ENCODE measurements at regions not wholly inside any gene's neighbourhood (a gene's known extent, or its start where the extent isn't known, plus 50 kb on each side); places are given as distances from the start of the nearest gene placed in this dataset.

DNA sequence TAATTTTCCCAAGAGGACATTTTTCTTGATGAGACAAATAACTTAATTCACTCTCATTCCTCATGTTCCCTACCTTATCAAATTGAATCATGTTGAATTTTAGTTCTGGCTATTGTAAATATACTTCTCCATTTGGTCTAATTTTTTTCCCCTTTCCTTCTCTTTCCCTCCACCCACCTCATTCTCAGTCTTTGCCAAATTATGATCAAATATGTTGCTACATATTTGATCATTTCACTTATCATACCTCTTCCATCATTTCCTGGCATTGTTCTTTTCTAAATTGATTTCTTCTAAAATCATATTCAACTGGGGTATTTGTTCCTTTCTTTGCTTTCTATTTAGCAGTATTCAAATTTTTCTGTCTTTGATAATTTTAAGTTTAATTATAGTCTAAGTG, 52.3 kb downstream of the HDGFL1 start:
- intact Hi-C loops (cut with micrococcal nuclease) = no loop called here
- DNase-seq (ENCODE audit: low spot score) = no peak
- Mint-ChIP-seq H3K27me3 (ENCODE audit: insufficient read depth) (no peaks in the 10 kb centered on the region), H3K36me3 (ENCODE audit: low read depth) (no peaks in the 10 kb centered on the region), H3K9me3 (no peaks in the 10 kb centered on the region), H3K4me3 (no peak overlapping the region), H3K4me1 (ENCODE audit: low read depth) (no peaks in the 10 kb centered on the region), H3K27ac (no peak overlapping the region)

DNA sequence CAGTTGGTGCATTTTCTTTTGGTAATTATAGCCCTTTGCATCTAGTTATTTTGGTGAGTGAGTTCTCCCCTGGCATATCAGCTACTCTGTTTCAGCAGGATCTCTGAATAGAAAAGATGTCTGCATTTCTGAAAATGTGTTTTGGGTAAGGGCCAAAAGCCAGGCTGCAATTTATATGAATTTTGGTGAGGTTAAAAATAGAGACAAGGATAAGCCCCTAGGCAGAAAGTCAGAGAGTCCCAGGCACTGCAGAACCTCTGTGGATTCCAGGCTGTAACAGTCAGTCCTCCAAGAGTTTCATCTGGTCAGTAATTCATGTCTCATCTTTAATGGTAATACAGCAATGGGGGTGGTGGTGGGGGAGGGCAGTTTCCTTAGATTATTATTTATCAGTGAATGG, 53.0 kb downstream of the HDGFL1 start:
- H3K27ac Mint-ChIP-seq = no peak overlapping the region
- no peak for DNase-seq (ENCODE audit: low spot score)
- no peaks in the 10 kb centered on the region for H3K27me3 Mint-ChIP-seq (ENCODE audit: insufficient read depth)
- no peaks in the 10 kb centered on the region for H3K4me1 Mint-ChIP-seq (ENCODE audit: low read depth)
- H3K4me3 Mint-ChIP-seq = no peak overlapping the region
- no peaks in the 10 kb centered on the region for H3K9me3 Mint-ChIP-seq
- intact Hi-C loops (cut with micrococcal nuclease) = no loop called here
- no peaks in the 10 kb centered on the region for H3K36me3 Mint-ChIP-seq (ENCODE audit: low read depth)

- Mint-ChIP-seq H3K27ac (no peak overlapping the region), H3K27me3 (ENCODE audit: insufficient read depth) (no peaks in the 10 kb centered on the region), H3K36me3 (ENCODE audit: low read depth) (no peaks in the 10 kb centered on the region), H3K4me1 (ENCODE audit: low read depth) (no peaks in the 10 kb centered on the region), H3K4me3 (no peak overlapping the region), H3K9me3 (no peaks in the 10 kb centered on the region)
- intact Hi-C loops (cut with micrococcal nuclease) = no loop called here
- DNase-seq (ENCODE audit: low spot score) = no peak
Observed at GRCh38 chr6:22622813-22623212, 53.4 kb downstream of the HDGFL1 start.

DNA sequence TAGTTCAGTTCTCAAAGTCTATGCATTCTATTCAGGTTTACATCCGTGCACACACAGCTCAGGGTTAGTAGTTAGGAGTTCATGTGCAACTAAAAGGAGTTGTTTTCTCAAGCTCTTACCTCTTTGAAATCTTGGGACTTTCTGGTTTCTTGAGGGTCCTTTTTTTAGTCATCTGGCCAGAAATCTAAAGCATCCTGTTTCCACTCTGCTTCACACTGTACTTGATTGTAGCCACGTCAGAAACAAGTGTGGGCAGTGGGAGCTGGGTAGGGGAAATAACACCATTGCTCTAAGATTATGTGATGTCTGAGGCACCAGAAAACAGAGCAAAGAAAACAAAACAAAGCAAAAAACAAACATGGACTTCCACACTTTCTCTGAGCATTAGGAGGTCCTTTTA, 58.3 kb downstream of the HDGFL1 start:
- Mint-ChIP-seq H3K27ac (no peak overlapping the region), H3K9me3 (peaks cover 11% of the 10 kb centered on the region)
- intact Hi-C loops (cut with micrococcal nuclease) = no loop called here

DNA sequence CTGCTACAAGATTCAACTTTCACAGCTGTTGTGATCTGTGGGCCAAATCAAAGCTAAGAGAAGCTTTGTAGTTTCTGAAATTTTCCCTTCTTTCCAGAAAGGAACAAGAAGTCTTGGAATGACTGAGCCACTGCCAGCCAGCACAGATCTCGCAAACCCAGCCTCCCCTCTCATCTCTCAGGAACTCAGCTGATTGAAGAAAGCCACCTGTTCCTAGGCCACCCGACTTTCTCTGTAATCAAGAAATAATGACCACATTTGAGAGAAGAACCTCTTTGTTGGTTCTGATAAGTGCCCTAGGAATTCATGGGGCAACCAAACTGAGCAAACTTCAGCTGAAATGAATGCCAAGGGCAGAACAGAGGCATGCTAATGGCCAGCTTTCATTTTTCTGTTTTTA, 61.7 kb downstream of the HDGFL1 start:
- no peak for DNase-seq (ENCODE audit: low spot score)
- Mint-ChIP-seq H3K9me3 (peaks cover 11% of the 10 kb centered on the region), H3K27me3 (ENCODE audit: insufficient read depth) (no peaks in the 10 kb centered on the region), H3K4me1 (ENCODE audit: low read depth) (no peaks in the 10 kb centered on the region), H3K4me3 (no peak overlapping the region), H3K36me3 (ENCODE audit: low read depth) (no peaks in the 10 kb centered on the region), H3K27ac (no peak overlapping the region)
- intact Hi-C loops (cut with micrococcal nuclease) = no loop called here

More for the DNA sequence above, 58.3 kb downstream of the HDGFL1 start:
- H3K27me3 Mint-ChIP-seq (ENCODE audit: insufficient read depth) = no peaks in the 10 kb centered on the region
- DNase-seq (ENCODE audit: low spot score) = no peak
- no peaks in the 10 kb centered on the region for H3K36me3 Mint-ChIP-seq (ENCODE audit: low read depth)
- no peak overlapping the region for H3K4me3 Mint-ChIP-seq
- H3K4me1 Mint-ChIP-seq (ENCODE audit: low read depth) = no peaks in the 10 kb centered on the region

GRCh38 chr6:22632581-22633145, 63.3 kb downstream of the HDGFL1 start:
- DNase-seq (ENCODE audit: low spot score) = no peak
- intact Hi-C loops (cut with micrococcal nuclease) = no loop called here
- H3K9me3 Mint-ChIP-seq = peaks cover 11% of the 10 kb centered on the region
- H3K4me1 Mint-ChIP-seq (ENCODE audit: low read depth) = no peaks in the 10 kb centered on the region
- H3K27ac Mint-ChIP-seq = no peak overlapping the region
- no peaks in the 10 kb centered on the region for H3K27me3 Mint-ChIP-seq (ENCODE audit: insufficient read depth)
- H3K36me3 Mint-ChIP-seq (ENCODE audit: low read depth) = no peaks in the 10 kb centered on the region
- H3K4me3 Mint-ChIP-seq = no peak overlapping the region

GRCh38 chr6:22636452-22636851, 67.1 kb downstream of the HDGFL1 start:
- no peaks in the 10 kb centered on the region for H3K27me3 Mint-ChIP-seq (ENCODE audit: insufficient read depth)
- no peaks in the 10 kb centered on the region for H3K4me1 Mint-ChIP-seq (ENCODE audit: low read depth)

GRCh38 chr6:22637782-22638181, 68.4 kb downstream of the HDGFL1 start:
- no peak overlapping the region for H3K27ac Mint-ChIP-seq

More at GRCh38 chr6:22636452-22636851, 67.1 kb downstream of the HDGFL1 start:
- Mint-ChIP-seq H3K9me3 (no peaks in the 10 kb centered on the region), H3K4me3 (no peak overlapping the region), H3K36me3 (ENCODE audit: low read depth) (no peaks in the 10 kb centered on the region), H3K27ac (no peak overlapping the region)
- DNase-seq (ENCODE audit: low spot score) = no peak
- intact Hi-C loops (cut with micrococcal nuclease) = no loop called here

DNA sequence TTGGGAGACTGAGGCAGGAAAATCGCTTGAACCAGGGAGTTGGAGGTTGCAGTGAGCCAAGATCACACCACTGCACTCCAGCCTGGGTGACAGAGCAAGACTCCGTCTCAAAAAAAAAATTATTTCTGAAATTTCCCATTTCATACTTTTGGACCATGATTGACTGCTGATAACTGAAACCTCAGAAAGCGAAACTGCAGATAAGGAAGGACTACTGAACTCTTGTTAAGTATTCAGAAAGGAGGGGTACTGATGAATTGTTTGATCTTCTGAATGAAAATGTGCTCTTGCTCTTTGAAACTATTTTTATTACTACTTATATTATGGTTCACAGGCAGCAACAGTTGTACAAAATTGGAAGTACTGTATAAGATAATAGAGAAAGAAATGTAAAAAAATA, 69.0 kb downstream of the HDGFL1 start:
- no peaks in the 10 kb centered on the region for H3K9me3 Mint-ChIP-seq
- no peaks in the 10 kb centered on the region for H3K36me3 Mint-ChIP-seq (ENCODE audit: low read depth)
- intact Hi-C loops (cut with micrococcal nuclease) = no loop called here
- H3K4me1 Mint-ChIP-seq (ENCODE audit: low read depth) = no peaks in the 10 kb centered on the region
- no peak overlapping the region for H3K4me3 Mint-ChIP-seq
- no peaks in the 10 kb centered on the region for H3K27me3 Mint-ChIP-seq (ENCODE audit: insufficient read depth)
- no peak for DNase-seq (ENCODE audit: low spot score)
- no peak overlapping the region for H3K27ac Mint-ChIP-seq

More at GRCh38 chr6:22637782-22638181, 68.4 kb downstream of the HDGFL1 start:
- no peak for DNase-seq (ENCODE audit: low spot score)
- Mint-ChIP-seq H3K9me3 (no peaks in the 10 kb centered on the region), H3K4me3 (no peak overlapping the region), H3K27me3 (ENCODE audit: insufficient read depth) (no peaks in the 10 kb centered on the region), H3K4me1 (ENCODE audit: low read depth) (no peaks in the 10 kb centered on the region), H3K36me3 (ENCODE audit: low read depth) (no peaks in the 10 kb centered on the region)
- intact Hi-C loops (cut with micrococcal nuclease) = no loop called here

DNA sequence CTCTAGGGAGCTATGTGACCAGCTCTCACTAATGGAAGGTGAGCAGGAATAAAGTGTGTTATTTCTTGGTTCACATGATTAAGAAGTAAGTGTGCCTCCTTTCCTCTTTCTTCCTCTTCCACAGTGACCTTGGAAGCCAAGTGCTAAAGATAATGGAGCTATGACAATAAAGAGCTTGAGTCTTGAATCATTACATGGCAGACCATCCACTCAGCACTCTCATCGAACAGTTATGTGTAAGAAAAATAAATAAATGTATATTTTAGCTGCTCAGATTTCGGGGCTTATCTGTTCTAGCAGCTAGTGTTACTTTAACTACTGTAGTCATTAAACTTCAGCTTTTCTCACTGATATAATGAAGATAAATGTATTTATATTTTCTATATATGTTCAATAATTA, 72.9 kb downstream of the HDGFL1 start:
- no peaks in the 10 kb centered on the region for H3K4me1 Mint-ChIP-seq (ENCODE audit: low read depth)
- no peak overlapping the region for H3K4me3 Mint-ChIP-seq
- no peak overlapping the region for H3K27ac Mint-ChIP-seq
- intact Hi-C loops (cut with micrococcal nuclease) = no loop called here
- DNase-seq (ENCODE audit: low spot score) = no peak
- no peaks in the 10 kb centered on the region for H3K36me3 Mint-ChIP-seq (ENCODE audit: low read depth)
- H3K9me3 Mint-ChIP-seq = peaks cover 3% of the 10 kb centered on the region
- no peaks in the 10 kb centered on the region for H3K27me3 Mint-ChIP-seq (ENCODE audit: insufficient read depth)

DNA sequence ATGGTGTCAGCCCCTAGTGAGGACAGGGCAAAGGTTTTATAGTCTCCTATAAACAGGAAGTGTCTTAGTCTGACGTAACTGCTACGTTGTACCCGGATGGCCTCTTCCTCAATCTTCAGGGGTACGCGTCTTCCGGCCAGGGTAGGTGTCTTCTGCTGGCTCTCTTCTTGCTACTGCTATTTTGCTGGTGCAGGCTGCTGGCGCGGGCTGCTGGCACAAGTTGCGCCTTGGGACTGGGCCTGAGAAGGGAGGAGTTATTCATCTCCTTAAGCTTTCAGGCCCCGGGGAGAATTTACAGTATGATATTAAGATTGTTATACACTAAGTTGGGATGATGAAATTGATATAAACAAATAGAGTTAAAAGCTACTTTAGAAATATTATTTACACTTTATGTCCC, 74.4 kb downstream of the HDGFL1 start:
- peaks cover 3% of the 10 kb centered on the region for H3K9me3 Mint-ChIP-seq
- no peaks in the 10 kb centered on the region for H3K36me3 Mint-ChIP-seq (ENCODE audit: low read depth)
- intact Hi-C loops (cut with micrococcal nuclease) = no loop called here
- H3K4me1 Mint-ChIP-seq (ENCODE audit: low read depth) = no peaks in the 10 kb centered on the region
- DNase-seq (ENCODE audit: low spot score) = no peak
- no peak overlapping the region for H3K27ac Mint-ChIP-seq
- H3K27me3 Mint-ChIP-seq (ENCODE audit: insufficient read depth) = no peaks in the 10 kb centered on the region
- no peak overlapping the region for H3K4me3 Mint-ChIP-seq

DNA sequence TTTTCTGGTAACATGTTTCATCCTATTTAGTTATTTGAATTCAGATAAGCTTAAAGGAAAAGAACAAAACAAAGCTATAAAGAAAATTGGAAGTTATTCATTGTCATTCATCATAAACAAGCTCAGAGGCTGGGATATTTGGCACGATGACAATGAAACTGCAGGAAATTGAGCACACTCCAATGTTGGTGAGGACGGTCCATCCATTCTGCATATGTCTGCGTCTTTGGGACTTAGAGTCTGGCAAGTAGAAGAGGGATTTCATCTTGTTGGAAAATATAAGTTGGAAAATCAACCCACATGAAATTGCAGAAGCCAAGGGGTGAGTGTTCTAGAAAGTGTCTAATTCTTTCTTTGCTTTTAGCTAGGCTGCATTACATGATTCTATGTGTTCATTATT, 78.4 kb downstream of the HDGFL1 start:
- no peak for DNase-seq (ENCODE audit: low spot score)
- intact Hi-C loops (cut with micrococcal nuclease) = no loop called here
- Mint-ChIP-seq H3K27ac (no peak overlapping the region), H3K9me3 (peaks cover 3% of the 10 kb centered on the region), H3K4me1 (ENCODE audit: low read depth) (no peaks in the 10 kb centered on the region), H3K27me3 (ENCODE audit: insufficient read depth) (no peaks in the 10 kb centered on the region), H3K4me3 (no peak overlapping the region), H3K36me3 (ENCODE audit: low read depth) (no peaks in the 10 kb centered on the region)

GRCh38 chr6:22651731-22652130, 82.4 kb downstream of the HDGFL1 start:
- Mint-ChIP-seq H3K4me3 (no peak overlapping the region), H3K27ac (no peak overlapping the region), H3K36me3 (ENCODE audit: low read depth) (no peaks in the 10 kb centered on the region), H3K4me1 (ENCODE audit: low read depth) (no peaks in the 10 kb centered on the region), H3K9me3 (no peaks in the 10 kb centered on the region), H3K27me3 (ENCODE audit: insufficient read depth) (no peaks in the 10 kb centered on the region)
- intact Hi-C loops (cut with micrococcal nuclease) = no loop called here
- no peak for DNase-seq (ENCODE audit: low spot score)

GRCh38 chr6:22653980-22654610, 84.7 kb downstream of the HDGFL1 start:
- H3K36me3 Mint-ChIP-seq (ENCODE audit: low read depth) = no peaks in the 10 kb centered on the region
- H3K9me3 Mint-ChIP-seq = no peaks in the 10 kb centered on the region
- H3K4me1 Mint-ChIP-seq (ENCODE audit: low read depth) = no peaks in the 10 kb centered on the region
- intact Hi-C loops (cut with micrococcal nuclease) = no loop called here
- no peak overlapping the region for H3K4me3 Mint-ChIP-seq
- no peaks in the 10 kb centered on the region for H3K27me3 Mint-ChIP-seq (ENCODE audit: insufficient read depth)
- DNase-seq (ENCODE audit: low spot score) = no peak
- no peak overlapping the region for H3K27ac Mint-ChIP-seq

All from activated T-helper 1 cell treated with anti-CD3 and anti-CD28 coated beads, Interleukin-12 subunit alpha, Interleukin-12 subunit beta, Interleukin-2, Interleukin-4 antibody, amounts not matched to agents 30 ng/mL and 10 ng/mL and 1 ng/mL, durations not matched to agents 14 hours and 24 hours and 36 hours (primary cell).